ENCODE measurements at regions not wholly inside any gene's neighbourhood (a gene's known extent, or its start where the extent isn't known, plus 50 kb on each side); places are given as distances from the start of the nearest gene placed in this dataset.

DNA sequence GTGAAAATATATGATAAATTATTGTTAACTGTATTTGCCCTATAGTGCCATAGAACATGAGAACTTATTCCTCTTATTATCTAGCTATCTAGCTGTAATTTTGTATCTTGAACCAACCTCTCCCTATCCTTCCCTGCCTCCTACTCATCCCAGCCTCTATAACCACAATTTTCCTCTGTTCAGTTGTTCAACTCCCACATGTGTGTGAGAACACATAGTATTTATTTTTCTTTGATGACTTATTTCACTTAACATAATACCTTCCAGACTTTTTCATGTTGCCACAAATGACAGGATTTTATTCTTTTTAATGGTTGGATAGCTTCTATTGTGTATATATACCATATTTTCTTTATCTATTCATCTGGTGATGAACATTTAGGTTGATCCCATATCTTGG, 85.4 kb upstream of the SUCLG2 start:
- H3K79me1 ChIP-seq (replicated peaks; ENCODE audit: low read length, poor library complexity, severe bottlenecking) = no peaks in the 10 kb centered on the region
- no peaks in the 10 kb centered on the region for H3K36me3 ChIP-seq (ENCODE audit: control insufficient read depth in 1 of 2, insufficient read depth in 2 of 2, low read depth in 1 of 2, low read length in 2 of 2)
- no peak overlapping the region for H3K23ac ChIP-seq (ENCODE audit: low read length in 2 of 2)
- H3K18ac ChIP-seq (ENCODE audit: low read depth in 1 of 2, low read length in 2 of 2) = no peak overlapping the region
- H2AK5ac ChIP-seq (ENCODE audit: low read length, severe bottlenecking) = no peak overlapping the region
- no peak overlapping the region for H3K4me3 ChIP-seq (ENCODE audit: insufficient read depth in 1 of 2, low read depth in 1 of 2, low read length in 2 of 2)
- no peak overlapping the region for H4K8ac ChIP-seq (ENCODE audit: low read length)
- no peaks in the 10 kb centered on the region for H3K27me3 ChIP-seq (ENCODE audit: control insufficient read depth in 1 of 2, insufficient read depth in 1 of 2, low read length in 2 of 2)
- no peak overlapping the region for H3K27ac ChIP-seq (ENCODE audit: low read length, poor library complexity, severe bottlenecking)
- H3K9ac ChIP-seq (ENCODE audit: low read length) = no peak overlapping the region
- no peak overlapping the region for H2AFZ ChIP-seq (ENCODE audit: low read depth, low read length)
- DNase-seq = no peak
- H3K4ac ChIP-seq (ENCODE audit: low read depth in 1 of 2, low read length in 2 of 2) = no peak overlapping the region
- no peak overlapping the region for H2BK120ac ChIP-seq (ENCODE audit: low read depth, low read length)
- no peak overlapping the region for H3K14ac ChIP-seq (ENCODE audit: low read length in 2 of 2)
- no peak overlapping the region for H2BK12ac ChIP-seq (ENCODE audit: low read length in 2 of 2)
- H2BK5ac ChIP-seq (ENCODE audit: low read depth, low read length, poor library complexity, severe bottlenecking) = no peak overlapping the region
- H3K4me2 ChIP-seq (ENCODE audit: low read length, poor library complexity, severe bottlenecking) = no peak overlapping the region
- H3K4me1 ChIP-seq (ENCODE audit: control insufficient read depth, insufficient read depth, low read depth, low read length) = no peaks in the 10 kb centered on the region
- H3K9me3 ChIP-seq (ENCODE audit: control insufficient read depth, low read length) = no peaks in the 10 kb centered on the region
- H4K91ac ChIP-seq (ENCODE audit: low read length) = no peak overlapping the region
- H2BK15ac ChIP-seq (ENCODE audit: low read depth, poor library complexity, severe bottlenecking) = no peak overlapping the region

- Histone ChIP-seq H4K91ac (ENCODE audit: low read length) (no peak overlapping the region), H3K23ac (ENCODE audit: low read length in 2 of 2) (no peak overlapping the region)
- 93% methylated on average over 8 of the region's 9 CpGs for WGBS
These were observed 83.8 kb upstream of the SUCLG2 start for GRCh38 chr3:67737906-67738865.

GRCh38 chr3:67737140-67737539, 82.7 kb upstream of the SUCLG2 start:
- H2AK5ac ChIP-seq (ENCODE audit: low read length, severe bottlenecking) = no peak overlapping the region
- no peak overlapping the region for H3K9ac ChIP-seq (ENCODE audit: low read length)
- no peak overlapping the region for H2BK5ac ChIP-seq (ENCODE audit: low read depth, low read length, poor library complexity, severe bottlenecking)
- H4K8ac ChIP-seq (ENCODE audit: low read length) = no peak overlapping the region
- H2BK15ac ChIP-seq (ENCODE audit: low read depth, poor library complexity, severe bottlenecking) = no peak overlapping the region
- H3K36me3 ChIP-seq (ENCODE audit: control insufficient read depth in 1 of 2, insufficient read depth in 2 of 2, low read depth in 1 of 2, low read length in 2 of 2) = no peaks in the 10 kb centered on the region
- H2BK120ac ChIP-seq (ENCODE audit: low read depth, low read length) = no peak overlapping the region
- H3K79me1 ChIP-seq (replicated peaks; ENCODE audit: low read length, poor library complexity, severe bottlenecking) = no peaks in the 10 kb centered on the region
- no peak for DNase-seq
- H2AFZ ChIP-seq (ENCODE audit: low read depth, low read length) = no peak overlapping the region
- H3K27ac ChIP-seq (ENCODE audit: low read length, poor library complexity, severe bottlenecking) = no peak overlapping the region
- no peaks in the 10 kb centered on the region for H3K4me1 ChIP-seq (ENCODE audit: control insufficient read depth, insufficient read depth, low read depth, low read length)
- H3K14ac ChIP-seq (ENCODE audit: low read length in 2 of 2) = no peak overlapping the region
- no peak overlapping the region for H4K91ac ChIP-seq (ENCODE audit: low read length)
- no peaks in the 10 kb centered on the region for H3K9me3 ChIP-seq (ENCODE audit: control insufficient read depth, low read length)
- H3K23ac ChIP-seq (ENCODE audit: low read length in 2 of 2) = no peak overlapping the region
- WGBS = 92% methylated on average over 1 of the region's 1 CpG
- no peak overlapping the region for H3K18ac ChIP-seq (ENCODE audit: low read depth in 1 of 2, low read length in 2 of 2)
- no peak overlapping the region for H3K4ac ChIP-seq (ENCODE audit: low read depth in 1 of 2, low read length in 2 of 2)
- no peak overlapping the region for H3K4me2 ChIP-seq (ENCODE audit: low read length, poor library complexity, severe bottlenecking)
- H3K27me3 ChIP-seq (ENCODE audit: control insufficient read depth in 1 of 2, insufficient read depth in 1 of 2, low read length in 2 of 2) = no peaks in the 10 kb centered on the region
- H3K4me3 ChIP-seq (ENCODE audit: insufficient read depth in 1 of 2, low read depth in 1 of 2, low read length in 2 of 2) = no peak overlapping the region
- no peak overlapping the region for H2BK12ac ChIP-seq (ENCODE audit: low read length in 2 of 2)

More at GRCh38 chr3:67737906-67738865, 83.8 kb upstream of the SUCLG2 start:
- Histone ChIP-seq H2BK12ac (ENCODE audit: low read length in 2 of 2) (no peak overlapping the region), H3K4me1 (ENCODE audit: control insufficient read depth, insufficient read depth, low read depth, low read length) (no peaks in the 10 kb centered on the region), H2BK15ac (ENCODE audit: low read depth, poor library complexity, severe bottlenecking) (no peak overlapping the region), H3K18ac (ENCODE audit: low read depth in 1 of 2, low read length in 2 of 2) (no peak overlapping the region), H3K79me1 (replicated peaks; ENCODE audit: low read length, poor library complexity, severe bottlenecking) (no peaks in the 10 kb centered on the region), H3K14ac (ENCODE audit: low read length in 2 of 2) (no peak overlapping the region), H2BK120ac (ENCODE audit: low read depth, low read length) (no peak overlapping the region), H3K27me3 (ENCODE audit: control insufficient read depth in 1 of 2, insufficient read depth in 1 of 2, low read length in 2 of 2) (no peaks in the 10 kb centered on the region), H3K4ac (ENCODE audit: low read depth in 1 of 2, low read length in 2 of 2) (no peak overlapping the region), H3K9me3 (ENCODE audit: control insufficient read depth, low read length) (no peaks in the 10 kb centered on the region), H4K8ac (ENCODE audit: low read length) (no peak overlapping the region), H2AK5ac (ENCODE audit: low read length, severe bottlenecking) (no peak overlapping the region), H3K4me2 (ENCODE audit: low read length, poor library complexity, severe bottlenecking) (no peak overlapping the region), H3K27ac (ENCODE audit: low read length, poor library complexity, severe bottlenecking) (no peak overlapping the region), H3K4me3 (ENCODE audit: insufficient read depth in 1 of 2, low read depth in 1 of 2, low read length in 2 of 2) (no peak overlapping the region), H3K9ac (ENCODE audit: low read length) (no peak overlapping the region), H3K36me3 (ENCODE audit: control insufficient read depth in 1 of 2, insufficient read depth in 2 of 2, low read depth in 1 of 2, low read length in 2 of 2) (no peaks in the 10 kb centered on the region), H2BK5ac (ENCODE audit: low read depth, low read length, poor library complexity, severe bottlenecking) (no peak overlapping the region), H2AFZ (ENCODE audit: low read depth, low read length) (no peak overlapping the region)
- DNase-seq = no peak

GRCh38 chr3:67733269-67733950, 79.0 kb upstream of the SUCLG2 start:
- H2BK5ac ChIP-seq (ENCODE audit: low read depth, low read length, poor library complexity, severe bottlenecking) = no peak overlapping the region
- H3K9me3 ChIP-seq (ENCODE audit: control insufficient read depth, low read length) = no peaks in the 10 kb centered on the region
- no peak overlapping the region for H3K4me3 ChIP-seq (ENCODE audit: insufficient read depth in 1 of 2, low read depth in 1 of 2, low read length in 2 of 2)
- H3K27me3 ChIP-seq (ENCODE audit: control insufficient read depth in 1 of 2, insufficient read depth in 1 of 2, low read length in 2 of 2) = no peaks in the 10 kb centered on the region
- no peak overlapping the region for H4K91ac ChIP-seq (ENCODE audit: low read length)
- no peak for DNase-seq
- no peak overlapping the region for H4K8ac ChIP-seq (ENCODE audit: low read length)
- no peak overlapping the region for H3K9ac ChIP-seq (ENCODE audit: low read length)
- H2AFZ ChIP-seq (ENCODE audit: low read depth, low read length) = no peak overlapping the region
- H3K4ac ChIP-seq (ENCODE audit: low read depth in 1 of 2, low read length in 2 of 2) = no peak overlapping the region
- H3K27ac ChIP-seq (ENCODE audit: low read length, poor library complexity, severe bottlenecking) = no peak overlapping the region
- H3K4me1 ChIP-seq (ENCODE audit: control insufficient read depth, insufficient read depth, low read depth, low read length) = no peaks in the 10 kb centered on the region
- H2BK15ac ChIP-seq (ENCODE audit: low read depth, poor library complexity, severe bottlenecking) = no peak overlapping the region
- no peak overlapping the region for H2BK120ac ChIP-seq (ENCODE audit: low read depth, low read length)
- H3K4me2 ChIP-seq (ENCODE audit: low read length, poor library complexity, severe bottlenecking) = no peak overlapping the region
- no peak overlapping the region for H3K23ac ChIP-seq (ENCODE audit: low read length in 2 of 2)
- no peak overlapping the region for H2AK5ac ChIP-seq (ENCODE audit: low read length, severe bottlenecking)
- WGBS = no CpG with 5 or more reads among the region's 3 CpGs
- no peak overlapping the region for H3K18ac ChIP-seq (ENCODE audit: low read depth in 1 of 2, low read length in 2 of 2)
- no peak overlapping the region for H2BK12ac ChIP-seq (ENCODE audit: low read length in 2 of 2)
- H3K14ac ChIP-seq (ENCODE audit: low read length in 2 of 2) = no peak overlapping the region
- no peaks in the 10 kb centered on the region for H3K79me1 ChIP-seq (replicated peaks; ENCODE audit: low read length, poor library complexity, severe bottlenecking)
- H3K36me3 ChIP-seq (ENCODE audit: control insufficient read depth in 1 of 2, insufficient read depth in 2 of 2, low read depth in 1 of 2, low read length in 2 of 2) = no peaks in the 10 kb centered on the region
